ENCODE measurements at regions not wholly inside any gene's neighbourhood (a gene's known extent, or its start where the extent isn't known, plus 50 kb on each side); places are given as distances from the start of the nearest gene placed in this dataset.

DNA sequence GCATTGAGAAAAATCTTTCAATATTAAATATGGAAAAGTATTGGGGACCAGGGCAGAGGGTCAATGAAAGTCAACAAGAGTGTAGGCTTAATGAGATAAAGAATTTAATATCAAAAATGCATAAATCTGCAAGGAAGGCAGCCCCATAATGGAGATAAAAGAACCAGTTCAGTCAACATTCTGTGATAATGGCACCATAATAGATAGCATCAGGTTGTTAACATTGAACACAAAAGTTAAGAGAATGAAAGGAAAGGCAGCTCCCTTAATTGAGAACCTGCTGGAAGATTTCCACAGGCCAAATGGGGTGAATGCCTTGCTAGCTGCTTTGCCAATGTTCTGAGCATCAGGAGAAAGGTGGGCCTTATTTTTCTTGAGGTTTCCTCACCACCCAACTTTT lies 60.4 kb upstream of the TMEM33 start:
- intact Hi-C loops (cut with DNase I) = no loop called here
- Histone ChIP-seq H3K27ac (no peak overlapping the region), H3K9me3 (no peaks in the 10 kb centered on the region), H3K4me3 (no peak overlapping the region), H3K27me3 (peaks cover 93% of the 10 kb centered on the region), H3K36me3 (no peaks in the 10 kb centered on the region), H3K4me1 (peaks cover 3% of the 10 kb centered on the region)
- no peak for ATAC-seq
- no peak for DNase-seq
- TF ChIP-seq, protein P1, sequence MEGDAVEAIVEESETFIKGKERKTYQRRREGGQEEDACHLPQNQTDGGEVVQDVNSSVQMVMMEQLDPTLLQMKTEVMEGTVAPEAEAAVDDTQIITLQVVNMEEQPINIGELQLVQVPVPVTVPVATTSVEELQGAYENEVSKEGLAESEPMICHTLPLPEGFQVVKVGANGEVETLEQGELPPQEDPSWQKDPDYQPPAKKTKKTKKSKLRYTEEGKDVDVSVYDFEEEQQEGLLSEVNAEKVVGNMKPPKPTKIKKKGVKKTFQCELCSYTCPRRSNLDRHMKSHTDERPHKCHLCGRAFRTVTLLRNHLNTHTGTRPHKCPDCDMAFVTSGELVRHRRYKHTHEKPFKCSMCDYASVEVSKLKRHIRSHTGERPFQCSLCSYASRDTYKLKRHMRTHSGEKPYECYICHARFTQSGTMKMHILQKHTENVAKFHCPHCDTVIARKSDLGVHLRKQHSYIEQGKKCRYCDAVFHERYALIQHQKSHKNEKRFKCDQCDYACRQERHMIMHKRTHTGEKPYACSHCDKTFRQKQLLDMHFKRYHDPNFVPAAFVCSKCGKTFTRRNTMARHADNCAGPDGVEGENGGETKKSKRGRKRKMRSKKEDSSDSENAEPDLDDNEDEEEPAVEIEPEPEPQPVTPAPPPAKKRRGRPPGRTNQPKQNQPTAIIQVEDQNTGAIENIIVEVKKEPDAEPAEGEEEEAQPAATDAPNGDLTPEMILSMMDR (IDR thresholded peaks at IDR 0.05) = no peak

DNA sequence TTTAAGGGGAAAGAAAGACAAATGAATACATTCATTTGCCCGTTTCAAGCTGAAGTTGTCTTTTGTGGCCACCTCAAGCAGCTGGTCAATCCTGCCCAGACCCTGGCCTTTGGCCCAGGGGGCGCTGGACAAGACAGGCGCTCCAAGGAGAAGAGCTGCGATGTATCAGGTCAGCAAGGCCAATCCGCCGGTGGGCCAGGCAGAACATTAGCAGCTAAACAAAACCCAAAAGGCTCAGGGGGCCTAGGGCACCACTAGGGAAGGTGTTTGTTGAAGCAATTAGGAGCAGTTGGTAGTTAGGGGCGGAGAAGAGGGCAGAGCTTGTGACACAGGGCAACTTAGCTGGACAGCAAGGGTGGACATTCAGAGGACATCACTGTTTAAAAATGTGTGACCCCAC lies 60.8 kb upstream of the TMEM33 start:
- no peak for ATAC-seq
- peaks cover 89% of the 10 kb centered on the region for H3K27me3 ChIP-seq
- no peak overlapping the region for H3K4me3 ChIP-seq
- intact Hi-C loops (cut with DNase I) = no loop called here
- H3K9me3 ChIP-seq = no peaks in the 10 kb centered on the region
- no peaks in the 10 kb centered on the region for H3K36me3 ChIP-seq
- no peak for DNase-seq
- TF ChIP-seq, protein P1 (IDR thresholded peaks at IDR 0.05) = no peak
- peaks cover 3% of the 10 kb centered on the region for H3K4me1 ChIP-seq
- H3K27ac ChIP-seq = no peak overlapping the region

DNA sequence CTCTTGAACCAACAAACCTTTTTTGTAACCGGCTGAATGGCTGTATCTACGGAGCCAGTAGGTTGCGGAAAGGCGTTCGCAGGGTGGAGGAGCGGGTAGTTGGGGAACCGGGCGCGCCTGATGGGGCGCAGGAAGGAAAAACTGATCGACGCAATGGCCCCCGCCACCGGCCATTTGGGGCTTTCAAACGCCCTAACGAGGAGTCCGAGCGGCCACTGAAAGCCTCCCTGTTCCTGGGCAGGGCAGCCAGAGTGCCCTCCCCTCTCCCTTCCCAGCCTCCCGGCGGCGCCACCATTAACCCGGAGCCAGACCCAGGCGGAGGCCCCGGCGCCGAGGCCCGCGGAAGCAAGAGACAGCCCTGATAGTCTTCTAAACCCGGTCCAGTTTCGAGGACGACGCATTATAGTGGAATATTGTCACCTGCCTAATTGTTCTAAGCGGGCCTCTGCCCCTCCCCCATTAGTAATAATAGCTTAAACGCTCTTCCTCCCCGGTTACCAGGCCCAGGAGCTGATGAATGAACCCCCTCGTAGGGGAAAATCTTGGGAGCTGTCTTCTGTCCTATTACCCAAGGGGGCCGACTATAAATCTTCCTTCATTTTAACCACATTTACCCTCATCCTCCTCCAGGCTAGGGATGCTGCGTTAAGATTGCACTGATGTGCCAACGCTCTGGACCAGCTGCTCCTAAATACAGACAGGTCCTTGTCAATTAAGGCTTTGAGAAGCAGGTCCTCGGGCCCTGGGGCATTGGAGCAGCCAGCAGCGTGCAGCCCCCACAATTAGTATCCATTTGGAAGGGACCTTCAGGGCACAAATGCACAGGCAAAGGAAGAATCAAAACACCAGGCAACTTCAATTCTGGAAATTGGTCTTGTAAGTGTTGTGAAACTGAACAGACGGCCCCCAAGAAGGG lies 61.6 kb upstream of the TMEM33 start:
- H3K4me3 ChIP-seq = no peak overlapping the region
- H3K36me3 ChIP-seq = no peaks in the 10 kb centered on the region
- TF ChIP-seq, protein P1 (IDR thresholded peaks at IDR 0.05) = no peak
- H3K9me3 ChIP-seq = no peaks in the 10 kb centered on the region
- intact Hi-C loops (cut with DNase I) = no loop called here
- H3K4me1 ChIP-seq = peaks cover 3% of the 10 kb centered on the region
- no peak overlapping the region for H3K27ac ChIP-seq
- H3K27me3 ChIP-seq = peaks cover 88% of the 10 kb centered on the region
- DNase-seq (no peak), ATAC-seq (no peak)

DNA sequence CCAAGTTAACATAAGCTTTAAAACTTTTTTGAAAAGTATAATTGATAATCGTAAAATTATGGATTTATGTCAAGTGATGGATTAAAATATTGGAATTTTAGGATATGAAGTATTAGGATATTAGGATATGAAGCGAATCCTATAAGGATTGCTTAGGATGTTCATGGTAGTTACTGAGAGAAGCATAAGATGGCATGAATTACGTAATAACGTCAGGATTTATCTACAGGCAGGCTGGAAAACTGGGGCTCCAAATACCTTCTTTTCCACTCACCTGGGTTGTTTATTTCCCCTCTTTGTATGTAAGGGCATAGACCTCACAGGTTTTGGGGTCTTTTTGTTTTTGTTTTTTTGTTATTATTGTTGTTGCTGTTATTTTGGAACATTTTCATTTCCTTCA lies 65.2 kb upstream of the TMEM33 start:
- Histone ChIP-seq H3K9me3 (no peaks in the 10 kb centered on the region), H3K36me3 (no peaks in the 10 kb centered on the region), H3K4me1 (peaks cover 3% of the 10 kb centered on the region), H3K27me3 (peaks cover 87% of the 10 kb centered on the region), H3K4me3 (no peak overlapping the region), H3K27ac (no peak overlapping the region)
- TF ChIP-seq, protein P1 (IDR thresholded peaks at IDR 0.05) = no peak
- ATAC-seq (no peak), DNase-seq (no peak)
- intact Hi-C loops (cut with DNase I) = no loop called here

DNA sequence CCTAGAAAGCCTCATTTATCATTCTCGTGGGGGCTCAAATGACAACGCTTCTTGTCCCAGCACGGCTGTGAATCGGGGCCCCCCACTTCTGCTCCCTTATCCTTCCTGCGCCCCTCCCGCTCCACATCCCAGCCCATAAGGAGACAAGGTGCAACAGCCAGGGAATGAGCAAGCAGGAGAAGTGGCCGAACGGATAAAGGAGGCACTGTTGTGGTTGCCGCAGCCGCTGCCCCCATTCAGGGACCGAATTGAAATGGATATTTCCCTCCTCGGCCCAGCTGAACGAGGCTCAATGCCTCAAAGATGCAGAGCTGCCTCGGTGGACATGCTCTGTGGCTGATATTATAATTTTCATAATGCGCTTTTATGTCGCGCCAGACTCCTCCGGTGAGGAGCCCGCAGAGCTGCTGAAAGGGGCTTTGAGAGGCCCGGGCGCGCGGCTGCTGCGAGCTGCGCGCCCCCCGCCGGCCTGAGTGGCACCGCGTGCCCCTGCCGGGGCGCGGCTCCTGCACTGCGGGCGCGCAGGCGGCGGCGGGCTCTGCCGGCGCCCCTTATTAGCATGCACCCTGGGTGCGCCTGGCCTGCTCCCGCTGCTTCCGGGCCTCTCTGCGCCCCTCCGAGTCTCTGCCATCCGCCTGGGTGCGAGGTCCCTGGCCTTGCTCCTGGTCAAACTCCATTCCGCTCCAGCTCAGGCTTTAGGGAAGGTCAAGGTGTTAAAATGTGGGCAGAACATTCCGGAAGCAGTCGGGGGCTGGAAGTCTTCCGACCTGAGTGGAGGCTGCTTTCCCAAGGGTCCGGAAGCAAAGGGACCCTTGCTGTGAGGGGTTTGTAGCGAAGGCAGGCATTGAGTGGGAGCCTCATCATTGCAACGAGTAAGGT lies 68.2 kb upstream of the TMEM33 start:
- Histone ChIP-seq H3K4me3 (no peak overlapping the region), H3K27me3 (peaks cover 79% of the 10 kb centered on the region), H3K9me3 (no peaks in the 10 kb centered on the region), H3K36me3 (no peaks in the 10 kb centered on the region), H3K4me1 (no peaks in the 10 kb centered on the region), H3K27ac (no peak overlapping the region)
- intact Hi-C loops (cut with DNase I) = no loop called here
- ATAC-seq (no peak), DNase-seq (no peak)
- TF ChIP-seq, protein P1 (IDR thresholded peaks at IDR 0.05) = no peak
